Left renal cortex interstitium (tissue), 4 donors: ENCODE measurements at regions not wholly inside any gene's neighbourhood (a gene's known extent, or its start where the extent isn't known, plus 50 kb on each side); places are given as distances from the start of the nearest gene placed in this dataset.
"Not testable (repeated sequence)": the region's sequence is repeated elsewhere in the genome, so short reads cannot be mapped to it uniquely, and the experiment has no call there.

Source experiments
- DNase-seq, 4 donors: peaks; one replicate each; pipeline ENCODE4 v3.0.0-alpha.2; 2013; ENCODE audit warnings: low read depth in 4 of 4, low spot score in 2 of 4, missing footprints in 1 of 4

DNA sequence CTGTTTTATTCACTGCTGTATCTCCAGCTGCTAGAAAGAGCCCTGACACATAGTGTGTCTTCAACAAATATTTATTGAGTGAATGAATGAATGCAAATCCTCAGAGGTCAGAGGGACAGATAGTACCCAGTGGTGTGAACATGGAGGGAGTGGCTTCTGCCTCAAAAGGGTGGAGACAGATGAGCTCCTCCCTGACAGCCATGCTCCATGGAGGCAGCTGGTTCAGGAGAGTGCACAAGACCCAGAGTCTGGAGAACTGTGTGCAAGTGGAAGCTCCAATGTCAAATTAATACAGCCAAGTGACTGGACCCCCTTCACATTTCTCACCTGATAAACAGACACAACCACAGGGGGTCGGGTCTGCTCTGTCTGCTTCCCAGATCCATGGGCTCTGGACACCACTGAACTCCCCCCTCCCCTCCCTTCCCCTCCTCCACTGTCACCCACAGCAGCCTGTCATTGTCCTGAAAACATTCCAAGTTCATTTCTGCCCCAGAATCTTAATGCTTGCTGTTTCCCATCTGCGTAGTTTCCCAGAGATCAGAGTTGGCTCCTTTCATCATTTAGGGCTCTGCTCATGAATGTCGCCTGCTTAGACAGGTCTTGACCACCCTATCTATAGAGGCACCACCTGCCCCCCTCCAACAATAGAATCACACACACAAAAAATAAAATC, 312.9 kb upstream of the PODXL start:
- DNase-seq, result no peak

DNA sequence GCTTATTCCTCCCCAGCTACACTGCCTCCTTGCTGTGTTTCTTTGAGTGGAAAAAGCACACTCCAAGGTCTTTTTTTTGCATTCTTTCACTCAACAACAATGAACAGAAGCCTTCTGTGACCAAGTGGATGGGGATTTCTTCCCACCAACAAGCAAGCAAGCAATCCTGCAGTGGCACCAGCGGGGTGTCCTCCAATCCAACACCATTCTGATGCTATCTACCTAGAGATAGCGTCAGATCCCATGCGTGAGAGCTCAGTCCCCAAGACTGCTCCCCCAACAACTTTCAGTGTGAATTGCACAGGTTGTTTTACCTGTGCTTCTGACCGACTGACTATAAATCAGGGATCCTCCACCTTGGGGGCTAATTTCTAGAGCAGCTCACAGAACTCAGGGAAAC, 311.0 kb upstream of the PODXL start:
- DNase-seq, result no peak

DNA sequence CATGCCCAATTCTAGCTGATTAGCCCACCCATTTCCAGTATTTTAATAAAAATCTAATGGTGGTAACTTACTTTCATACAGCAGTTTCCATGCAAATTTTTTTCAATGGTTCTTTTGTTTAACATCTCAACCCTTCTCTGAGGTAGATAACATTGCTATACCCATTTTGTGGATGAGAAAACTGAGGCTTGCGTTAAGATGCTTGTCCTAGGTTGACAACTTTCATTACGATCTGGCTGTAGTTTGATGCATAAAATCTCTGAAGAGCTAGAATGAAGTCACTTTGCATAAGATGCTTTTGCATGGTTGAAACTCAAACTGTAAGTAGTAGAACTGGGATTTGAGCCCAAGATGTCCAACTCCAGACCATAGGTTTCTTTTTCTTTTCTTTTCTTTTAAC, 309.5 kb upstream of the PODXL start:
- DNase-seq, result no peak

DNA sequence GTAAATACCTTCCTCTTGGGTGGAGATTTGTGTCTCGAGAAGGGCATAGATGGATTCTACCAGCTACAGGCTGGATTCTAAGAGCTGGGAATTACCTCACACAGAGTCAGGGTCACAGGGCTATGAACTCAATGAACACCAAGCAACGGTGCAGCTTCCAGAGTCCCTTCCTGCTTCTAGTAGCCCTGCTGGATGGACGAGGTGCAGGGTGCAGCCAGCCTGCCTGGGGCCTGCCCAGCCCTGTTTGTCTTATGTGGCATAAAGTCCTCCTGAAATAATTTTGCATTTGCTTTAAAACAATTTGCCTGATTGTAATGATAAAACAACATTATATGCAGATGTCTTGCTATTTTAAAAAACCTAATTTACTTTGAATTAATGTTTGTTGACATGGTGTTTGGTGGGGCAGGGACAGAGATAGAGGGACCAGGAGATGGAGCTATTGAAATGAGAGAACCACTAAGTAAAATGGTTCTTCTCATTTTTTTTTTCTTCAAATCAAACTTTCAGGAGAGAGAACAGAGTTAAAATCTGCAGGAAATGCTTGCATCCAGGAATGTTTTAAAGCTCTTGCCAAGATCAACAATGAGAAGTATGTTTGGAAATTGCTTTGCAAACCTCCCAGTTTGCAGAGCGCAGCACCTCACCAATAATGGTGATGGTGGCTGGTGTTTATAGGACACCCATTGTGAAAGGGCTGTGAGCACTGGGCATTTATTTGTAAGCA, 305.4 kb upstream of the PODXL start:
- DNase-seq, result no peak

DNA sequence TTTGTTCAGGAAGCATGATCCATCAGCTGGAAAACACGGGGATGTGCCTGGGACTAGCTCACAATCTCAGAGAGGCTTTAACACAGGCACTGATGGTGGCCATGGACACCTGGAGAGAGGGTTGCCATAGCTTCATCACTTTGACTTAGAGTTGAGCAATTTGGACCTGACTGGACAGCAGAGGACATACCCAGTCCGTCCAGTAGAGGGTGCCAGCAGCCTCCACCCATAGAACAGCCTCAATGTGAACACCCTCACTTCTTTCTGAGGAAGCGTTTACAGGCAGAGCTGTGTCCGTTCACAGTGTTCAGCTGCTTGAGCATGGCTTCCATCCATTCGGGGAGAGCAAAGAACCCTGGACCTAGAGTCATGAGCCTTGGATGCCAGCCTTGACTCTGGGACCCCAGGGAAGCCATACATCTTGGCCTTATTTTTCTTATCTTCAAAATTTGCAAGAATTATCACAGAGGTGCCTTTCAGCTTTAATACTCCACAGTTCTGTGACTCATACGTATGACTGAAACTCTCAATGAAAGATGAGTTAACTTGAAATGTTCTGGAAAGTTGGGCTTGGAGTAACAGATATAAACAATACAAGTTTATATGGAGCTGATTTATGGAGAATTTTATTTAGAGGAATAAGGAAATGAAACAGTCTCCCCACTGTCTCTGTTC, 302.9 kb upstream of the PODXL start:
- no peak for DNase-seq

DNA sequence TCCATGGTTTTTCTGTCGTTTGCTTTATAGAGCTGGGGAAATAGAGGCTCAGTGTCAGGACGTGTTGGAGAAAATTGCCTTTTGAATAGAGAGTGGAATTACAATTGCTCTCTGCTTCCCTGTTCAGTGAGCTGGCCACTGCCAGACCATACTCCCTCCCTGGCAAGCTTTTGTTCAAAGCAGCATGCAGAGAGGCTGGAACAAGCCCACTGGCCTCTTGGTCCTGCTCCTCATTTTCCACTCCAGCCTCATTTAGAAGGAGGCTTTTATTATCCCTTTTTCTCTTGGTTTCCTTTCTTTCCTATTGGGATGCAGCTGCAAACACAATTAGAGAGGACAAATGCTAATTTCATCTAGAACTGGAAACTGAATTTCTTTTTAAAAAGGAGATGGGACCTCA, 302.2 kb upstream of the PODXL start:
- no peak for DNase-seq

DNA sequence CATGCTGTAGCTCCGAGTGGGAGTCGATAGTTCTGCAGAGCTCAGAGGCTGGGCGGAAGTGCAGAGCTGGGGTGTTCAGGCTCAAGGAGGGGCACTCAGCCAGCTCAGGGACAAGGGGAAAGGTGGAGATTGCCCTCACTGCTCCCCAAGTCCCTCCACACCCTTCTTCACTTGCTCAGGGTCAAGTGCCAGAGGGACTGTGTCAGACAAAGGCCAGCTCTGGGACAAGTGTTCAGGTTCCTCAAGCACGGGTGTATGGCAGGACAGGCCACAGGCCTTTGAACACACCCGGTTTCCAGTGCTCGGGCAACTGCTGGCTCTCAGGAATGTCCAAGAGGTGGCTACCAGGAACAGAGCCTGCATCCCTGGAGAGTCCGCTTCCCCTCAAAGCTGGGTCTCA, 293.0 kb upstream of the PODXL start:
- DNase-seq, result no peak

DNA sequence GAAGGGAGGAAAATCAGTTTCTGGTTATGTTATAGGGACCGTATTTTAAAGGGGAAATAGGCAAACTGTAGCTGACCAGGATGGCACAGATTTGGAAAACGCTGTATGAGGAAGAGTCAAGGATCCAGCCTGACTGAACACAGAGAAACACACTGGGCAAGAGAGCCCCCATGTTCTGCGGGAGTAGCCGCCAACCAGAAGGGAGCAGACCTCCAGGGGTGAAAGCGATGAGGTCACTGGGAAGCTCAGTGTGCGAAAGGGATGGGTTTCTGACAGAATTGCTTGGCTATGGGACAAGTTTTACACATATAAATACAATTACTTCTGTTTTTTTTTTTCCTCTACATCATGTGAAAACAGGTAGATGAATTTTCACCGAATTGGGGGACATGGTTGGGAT, 291.6 kb upstream of the PODXL start:
- no peak for DNase-seq

DNA sequence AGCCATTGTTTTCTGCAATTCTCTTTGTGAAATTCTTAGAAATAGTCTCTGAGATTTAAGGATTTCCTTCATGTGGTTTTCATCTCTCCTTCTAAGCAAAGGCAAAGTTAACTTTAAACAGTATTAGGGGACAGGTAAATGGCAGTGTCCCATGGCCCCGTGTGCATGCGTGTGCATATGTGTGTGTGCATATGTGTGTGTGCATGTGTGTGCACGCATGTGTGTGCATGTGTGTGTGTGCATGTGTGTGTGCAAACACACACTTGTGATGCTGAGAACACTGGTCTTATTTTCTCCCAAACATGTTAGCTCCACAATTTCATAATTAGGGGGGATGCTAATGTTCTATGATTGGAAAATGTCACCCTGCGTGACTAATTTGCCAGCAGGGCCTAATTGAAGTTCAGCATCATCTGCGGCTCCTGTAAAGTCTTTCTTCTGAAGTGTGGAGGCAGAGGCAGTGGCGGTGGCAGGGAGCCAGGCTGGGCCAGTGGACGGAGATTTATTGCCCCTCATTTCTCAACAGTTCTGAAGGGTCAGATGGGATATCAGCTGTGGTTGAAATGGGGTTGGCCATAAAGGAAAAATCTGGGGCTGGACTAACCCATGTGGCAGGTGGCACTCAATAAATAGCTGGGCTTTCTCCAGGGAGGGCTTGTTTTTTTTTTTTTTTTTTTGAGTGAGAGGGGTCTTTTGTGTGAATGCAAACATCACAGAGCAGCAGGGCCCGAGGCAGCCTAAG, 289.3 kb upstream of the PODXL start:
- DNase-seq, result no peak

DNA sequence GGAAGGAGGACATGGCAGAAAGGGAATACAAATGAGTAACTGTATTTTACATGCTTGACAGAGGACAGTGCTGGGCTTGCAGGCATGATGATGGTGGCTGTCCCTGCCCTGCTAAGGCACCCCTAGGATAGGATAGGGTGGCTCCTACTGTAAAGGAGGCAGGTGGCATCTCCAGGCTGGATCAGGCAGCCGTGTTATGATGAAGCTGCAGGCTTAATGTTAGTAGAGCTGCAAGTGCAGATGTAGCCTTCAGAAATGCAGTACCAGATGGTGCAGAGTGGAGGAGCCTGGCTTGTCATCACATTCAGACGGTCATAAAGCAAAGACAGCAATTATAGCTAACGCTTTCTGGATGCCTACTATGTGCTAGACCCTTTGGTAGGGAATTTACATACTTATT, 287.9 kb upstream of the PODXL start:
- no peak for DNase-seq

DNA sequence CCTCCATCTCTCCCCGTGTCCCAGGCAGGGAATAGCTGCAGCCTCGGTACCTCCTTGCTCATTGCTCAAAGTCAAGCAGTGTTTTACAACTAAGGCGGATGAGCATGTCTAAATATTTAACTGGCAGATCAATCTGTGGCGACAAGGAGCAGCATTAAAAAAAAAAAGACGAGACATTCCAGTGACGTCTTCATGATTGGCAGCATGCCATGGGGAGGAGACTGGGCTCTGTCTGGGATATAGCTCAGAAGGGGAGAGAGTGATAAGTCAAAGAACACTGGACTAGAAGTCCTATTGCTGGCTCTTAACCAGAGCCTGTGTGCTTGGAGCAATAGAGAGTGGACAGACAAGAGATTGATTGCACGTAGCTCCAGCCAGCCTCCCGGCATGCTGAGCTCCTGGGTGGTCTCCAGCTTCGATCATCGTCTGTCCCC, 287.5 kb upstream of the PODXL start:
- peak in 1 of 4 donors; percentile 50 for DNase-seq

DNA sequence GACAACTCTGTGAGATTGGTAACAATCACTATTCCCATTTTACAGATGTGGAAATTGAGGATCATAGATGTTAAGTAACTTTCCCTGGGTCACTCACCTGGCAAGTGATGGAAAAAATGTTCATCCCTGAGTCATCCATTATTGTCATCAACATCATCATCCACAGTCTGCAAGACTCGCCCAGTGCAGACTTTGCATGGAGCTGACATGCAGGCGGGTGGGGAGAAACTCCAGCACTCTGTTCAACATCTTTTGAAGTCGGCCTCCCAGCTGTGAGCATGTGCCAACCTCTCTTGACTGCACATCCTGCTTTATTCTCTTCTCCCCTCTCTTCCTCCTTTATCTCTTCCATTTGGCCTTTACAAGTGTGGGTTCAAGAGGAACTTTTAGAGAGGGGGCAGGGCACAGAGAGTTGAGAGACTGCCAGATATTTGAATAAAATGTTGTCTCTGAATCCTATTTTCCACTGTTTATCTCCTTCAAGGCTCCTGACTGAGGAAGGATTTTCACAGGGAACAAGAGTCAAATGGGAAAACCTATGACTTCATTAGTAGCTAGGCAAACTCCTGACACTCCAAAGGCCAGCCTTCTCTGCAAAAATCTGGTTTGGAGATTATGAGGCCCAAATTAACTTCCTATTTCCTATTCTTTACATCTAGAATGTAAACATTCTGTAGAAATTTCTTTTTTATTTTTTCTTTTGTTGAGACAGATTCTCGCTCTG, 283.7 kb upstream of the PODXL start:
- DNase-seq, result no peak

DNA sequence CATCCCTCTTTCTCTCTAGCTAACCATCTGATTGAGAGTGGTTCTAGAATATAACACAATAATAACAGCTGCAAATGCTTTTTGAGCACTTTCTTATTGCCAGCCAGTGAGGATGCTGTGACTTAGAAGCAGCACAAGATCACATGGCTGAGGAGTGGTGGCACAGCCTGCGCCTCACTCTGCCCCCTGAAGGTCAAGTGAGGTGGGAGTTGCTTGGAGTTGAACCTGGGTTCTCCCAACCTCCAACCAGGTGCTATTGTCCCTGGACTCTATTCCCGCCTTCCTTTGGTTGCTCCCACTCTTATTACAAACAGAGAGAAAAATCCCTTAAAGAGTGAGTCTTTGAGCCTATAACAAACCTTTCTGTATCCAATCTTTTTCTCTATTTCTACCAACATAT, 280.3 kb upstream of the PODXL start:
- no peak for DNase-seq

DNA sequence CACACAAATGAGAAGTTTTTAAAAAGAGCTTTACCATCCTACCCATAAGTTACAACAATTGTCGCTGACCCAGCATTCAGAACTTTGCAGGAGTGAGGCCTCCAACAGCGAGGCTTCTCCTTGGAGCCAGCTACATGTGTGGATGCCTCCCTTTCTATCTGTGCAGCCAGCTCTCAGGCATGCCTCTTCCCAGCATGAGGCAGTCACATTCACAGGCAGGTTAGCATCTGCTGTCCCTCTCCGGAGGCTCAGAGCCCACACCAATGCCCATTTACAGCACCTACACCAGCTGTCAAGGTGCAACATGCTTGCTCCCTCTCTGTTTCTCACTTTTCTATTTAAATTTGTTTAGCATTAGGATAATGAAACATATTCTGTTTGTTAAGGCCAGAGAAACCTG, 278.7 kb upstream of the PODXL start:
- DNase-seq, result no peak

DNA sequence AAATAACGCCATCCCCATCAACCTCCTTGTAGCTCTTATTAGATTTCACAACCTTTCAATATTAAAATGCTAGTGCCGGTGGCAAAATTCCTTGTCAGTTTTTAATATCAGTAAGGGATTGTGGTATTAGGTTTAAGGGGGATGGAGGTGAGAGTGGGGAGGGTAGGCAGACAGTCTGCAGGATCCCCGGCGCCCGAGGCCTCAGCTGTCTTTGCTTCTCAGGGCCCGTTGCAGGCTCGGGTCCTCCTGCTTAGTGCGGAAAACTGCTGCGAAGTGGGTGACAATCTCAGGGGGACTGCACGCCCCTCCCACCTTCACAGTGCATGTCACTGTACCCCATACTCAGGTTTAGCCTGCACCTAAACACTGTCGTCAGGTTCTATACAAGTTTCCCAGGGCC, 274.3 kb upstream of the PODXL start:
- DNase-seq, result no peak

DNA sequence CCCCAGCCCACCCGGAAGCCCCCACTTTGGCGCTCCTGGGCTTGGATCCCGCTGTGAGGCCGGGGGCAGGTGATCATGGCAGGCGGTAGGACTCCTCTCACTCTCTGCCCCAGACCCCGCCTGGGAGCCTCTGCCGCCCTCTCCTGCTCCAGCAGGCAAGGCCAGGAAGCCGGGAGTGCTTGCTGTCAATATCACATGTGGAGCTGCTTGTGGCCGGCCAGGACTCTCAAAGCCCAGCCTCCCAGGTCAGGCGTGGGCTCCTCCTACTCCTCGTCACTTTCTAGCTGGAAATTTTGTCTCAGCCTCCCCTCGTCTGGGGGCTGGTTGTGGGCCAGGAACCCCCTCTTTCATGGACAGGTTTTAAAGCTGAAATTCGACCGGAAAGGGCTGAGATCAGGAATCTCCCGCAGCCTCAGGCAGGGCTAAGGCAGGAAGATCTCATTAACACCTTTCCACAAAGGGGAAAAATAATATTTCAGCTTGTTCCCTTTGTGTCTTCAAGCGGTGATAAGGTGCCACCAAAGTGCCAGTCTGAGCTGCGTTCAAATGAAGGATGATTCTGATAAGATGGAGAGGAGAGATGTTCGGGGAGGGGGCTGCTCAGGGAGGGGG, 273.6 kb upstream of the PODXL start:
- no peak for DNase-seq

DNA sequence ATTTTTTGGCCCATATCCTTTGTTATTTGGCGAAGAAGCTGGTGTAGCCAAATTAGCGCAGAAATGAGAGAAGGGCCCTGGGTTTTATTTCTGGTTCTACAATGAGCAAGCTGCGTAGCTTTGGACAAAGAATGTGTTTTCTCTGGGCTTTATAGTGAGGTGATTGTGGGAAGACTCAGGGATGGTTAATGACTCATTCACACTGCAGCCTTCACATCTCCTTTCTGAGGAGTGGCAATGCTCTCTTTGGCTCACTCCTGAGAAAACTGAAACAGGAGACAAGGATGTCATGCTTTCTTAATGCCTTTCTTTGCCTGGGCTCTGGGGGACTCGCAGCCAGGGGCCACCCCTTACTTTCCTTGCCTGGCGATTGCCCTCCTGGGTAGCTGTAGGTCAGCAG, 271.0 kb upstream of the PODXL start:
- no peak for DNase-seq

DNA sequence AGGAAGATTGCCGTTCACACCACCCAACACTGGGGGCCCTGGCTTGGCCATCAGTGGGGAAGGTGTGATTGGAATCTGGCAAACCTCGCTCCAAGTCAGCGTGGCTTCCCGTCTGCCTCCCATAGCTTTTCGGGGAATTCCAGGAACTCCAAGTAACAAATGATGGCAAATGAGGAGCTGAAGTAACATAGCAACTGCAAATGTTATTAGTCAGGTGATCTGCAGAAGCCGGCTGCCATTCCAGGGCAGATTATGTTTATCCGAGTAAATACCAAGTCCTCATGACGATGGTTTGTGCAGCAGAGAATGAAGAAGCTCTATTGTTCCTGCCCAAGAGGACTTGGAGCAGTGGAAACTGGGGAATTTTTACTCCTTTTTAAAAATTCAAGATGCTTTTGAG, 270.5 kb upstream of the PODXL start:
- no peak for DNase-seq

DNA sequence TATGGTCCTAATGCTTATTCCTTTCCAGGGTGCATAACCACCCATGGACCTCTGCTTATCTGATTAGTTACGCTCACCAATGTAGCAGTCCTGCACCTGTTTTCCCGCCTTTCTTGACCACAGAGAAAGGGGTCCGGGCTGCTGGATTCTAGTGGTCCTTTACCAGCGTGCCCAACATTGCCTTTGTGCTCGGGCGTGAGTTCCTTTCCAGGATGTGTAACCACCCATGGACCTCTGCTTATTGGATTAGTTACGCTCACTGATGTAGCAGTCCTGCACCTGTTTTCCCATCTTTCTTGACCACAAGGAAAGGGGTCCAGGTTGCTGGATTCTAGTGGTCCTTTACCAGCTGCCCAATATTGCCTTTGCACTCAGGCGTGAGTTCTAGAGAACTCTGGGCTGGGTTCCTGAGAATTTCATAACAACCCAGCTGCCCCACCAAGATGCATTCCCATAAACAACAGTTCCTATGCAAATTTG, 267.6 kb upstream of the PODXL start:
- DNase-seq, result not testable (repeated sequence)

DNA sequence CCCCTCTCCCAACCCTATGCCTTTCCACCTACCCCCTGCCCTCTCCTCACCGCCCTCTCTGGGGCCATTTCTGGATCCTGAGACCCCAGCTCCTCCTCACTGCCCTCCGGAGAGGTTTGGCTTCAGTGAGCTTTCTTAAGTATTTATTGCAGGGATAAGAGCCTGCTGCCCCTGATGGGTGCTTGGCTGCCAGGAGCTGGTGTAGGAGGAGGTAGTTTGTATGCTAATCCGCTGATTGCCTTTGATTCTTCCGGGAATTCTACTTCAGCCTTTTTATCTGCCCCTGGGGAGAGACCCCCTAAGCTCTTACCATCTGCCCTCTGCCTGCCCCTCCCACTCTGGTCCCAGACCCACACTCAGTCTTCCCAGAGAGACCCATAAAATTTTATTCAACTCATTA, 263.5 kb upstream of the PODXL start:
- DNase-seq, result no peak
